ENCODE measurements at regions not wholly inside any gene's neighbourhood (a gene's known extent, or its start where the extent isn't known, plus 50 kb on each side); places are given as distances from the start of the nearest gene placed in this dataset.

GRCh38 chr2:225814554-225814953 is 415.0 kb downstream of the NYAP2 start:
- Histone ChIP-seq H2AFZ (no peak overlapping the region), H3K9me2 (ENCODE audit: insufficient read depth) (peaks cover 6% of the 10 kb centered on the region; the same call in 1 of the 2 replicates), H3K27ac (ENCODE audit: low read depth) (no peak overlapping the region), H4K20me1 (replicated peaks; ENCODE audit: insufficient read depth) (no peaks in the 10 kb centered on the region), H3K79me2 (replicated peaks; ENCODE audit: insufficient read depth) (no peaks in the 10 kb centered on the region), H3K36me3 (ENCODE audit: insufficient read depth) (no peaks in the 10 kb centered on the region), H3F3A (replicated peaks; ENCODE audit: low read depth) (no peaks in the 10 kb centered on the region), H3K4me2 (no peak overlapping the region), H3K4me1 (ENCODE audit: insufficient read depth) (no peaks in the 10 kb centered on the region), H3K27me3 (ENCODE audit: insufficient read depth) (no peaks in the 10 kb centered on the region), H3K4me3 (no peak overlapping the region)
- TF ChIP-seq ZNF462 (CRISPR knock-in tag; IDR thresholded peaks at IDR 0.05) = no peak
- no peak for TF ChIP-seq ZNF331 (CRISPR knock-in tag; IDR thresholded peaks at IDR 0.05; ENCODE audit: low read depth)
- TF ChIP-seq CREB1 (CRISPR knock-in tag; IDR thresholded peaks at IDR 0.05; ENCODE audit: low read depth) = no peak
- TF ChIP-seq ZNF114 (CRISPR knock-in tag; IDR thresholded peaks at IDR 0.05) = no peak
- no peak for TF ChIP-seq EZH2phosphoT487 (IDR thresholded peaks at IDR 0.05; ENCODE audit: unreplicated experiment)
- TF ChIP-seq STAT1 (IDR thresholded peaks at IDR 0.05; ENCODE audit: unreplicated experiment) = no peak
- no peak for DNase-seq (ENCODE audit: low spot score)
- no peaks in the 10 kb centered on the region for H3K27me3 Mint-ChIP-seq (ENCODE audit: insufficient read depth, low read depth, poor library complexity)
- H3K4me3 Mint-ChIP-seq = no peak overlapping the region
- H3K27ac Mint-ChIP-seq = no peak overlapping the region
- H3K9me3 Mint-ChIP-seq = no peaks in the 10 kb centered on the region
- H3K4me1 Mint-ChIP-seq = peaks cover 5% of the 10 kb centered on the region; the same call in 2 of the 3 replicates
- ATAC-seq = no peak
- H3K36me3 Mint-ChIP-seq (ENCODE audit: low read depth) = no peaks in the 10 kb centered on the region

- Histone ChIP-seq H2AFZ (no peak overlapping the region), H4K20me1 (replicated peaks; ENCODE audit: insufficient read depth) (no peaks in the 10 kb centered on the region), H3K27me3 (ENCODE audit: insufficient read depth) (no peaks in the 10 kb centered on the region), H3K4me3 (no peak overlapping the region), H3K4me2 (no peak overlapping the region), H3K4me1 (ENCODE audit: insufficient read depth) (no peaks in the 10 kb centered on the region), H3K27ac (ENCODE audit: low read depth) (no peak overlapping the region), H3K79me2 (replicated peaks; ENCODE audit: insufficient read depth) (no peaks in the 10 kb centered on the region), H3F3A (replicated peaks; ENCODE audit: low read depth) (no peaks in the 10 kb centered on the region), H3K36me3 (ENCODE audit: insufficient read depth) (no peaks in the 10 kb centered on the region), H3K9me2 (ENCODE audit: insufficient read depth) (no peaks in the 10 kb centered on the region)
- Mint-ChIP-seq H3K27me3 (ENCODE audit: insufficient read depth, low read depth, poor library complexity) (no peaks in the 10 kb centered on the region), H3K9me3 (no peaks in the 10 kb centered on the region), H3K4me3 (no peak overlapping the region), H3K4me1 (no peaks in the 10 kb centered on the region), H3K27ac (no peak overlapping the region), H3K36me3 (ENCODE audit: low read depth) (no peaks in the 10 kb centered on the region)
- DNase-seq (ENCODE audit: low spot score) (no peak), ATAC-seq (no peak)
- no peak for TF ChIP-seq CTCF (conservative IDR thresholded peaks at IDR 0.05; ENCODE audit: low read depth in 2 of 2)
- no peak for TF ChIP-seq CREB1 (CRISPR knock-in tag; IDR thresholded peaks at IDR 0.05; ENCODE audit: low read depth)
- no peak for TF ChIP-seq JUNB (IDR thresholded peaks at IDR 0.05; ENCODE audit: unreplicated experiment)
- TF ChIP-seq ZNF114 (CRISPR knock-in tag; IDR thresholded peaks at IDR 0.05) = no peak
- no peak for TF ChIP-seq EZH2 (IDR thresholded peaks at IDR 0.05; ENCODE audit: low read depth, unreplicated experiment)
- TF ChIP-seq POLR2AphosphoS5 (IDR thresholded peaks at IDR 0.05; ENCODE audit: low read depth) = no peak
- TF ChIP-seq NANOG (IDR thresholded peaks at IDR 0.05; ENCODE audit: borderline replicate concordance) = no peak
- TF ChIP-seq EZH2phosphoT487 (IDR thresholded peaks at IDR 0.05; ENCODE audit: unreplicated experiment) = no peak
- no peak for TF ChIP-seq REST (IDR thresholded peaks at IDR 0.05; ENCODE audit: unreplicated experiment)
Measured at GRCh38 chr2:225806105-225806504, 406.6 kb downstream of the NYAP2 start.
